SU-DHL-6 (cell line): ENCODE measurements at regions not wholly inside any gene's neighbourhood (a gene's known extent, or its start where the extent isn't known, plus 50 kb on each side); places are given as distances from the start of the nearest gene placed in this dataset.

ENCODE experiments used
- H2AFZ ChIP-seq: fragments of 200-600 bp; sonication (generic); 2 replicates; pipeline ENCODE4 v1.6.1; 2014; ENCODE audit warnings: low read depth, mild to moderate bottlenecking, moderate library complexity, mixed read lengths, antibody characterized with exemption, low read length; ENCODE audit not compliant: severe bottlenecking
- H3F3A ChIP-seq: fragments of 200-600 bp; shearing (Covaris generic); 2 replicates; pipeline ENCODE4 v1.6.0; 2016; ENCODE audit warnings: antibody characterized with exemption, mild to moderate bottlenecking; ENCODE audit not compliant: insufficient read depth
- H3K27ac ChIP-seq: fragments of 200-600 bp; sonication (generic); 2 replicates; pipeline ENCODE4 v1.5.1; 2016; ENCODE audit warnings: low read depth, mild to moderate bottlenecking, low read length, moderate library complexity, mixed read lengths
- H3K27me3 ChIP-seq: fragments of 200-600 bp; sonication (generic), shearing (Covaris generic); 2 replicates; pipeline ENCODE4 v1.6.0; 2014; ENCODE audit warnings: mild to moderate bottlenecking, low read length
- H3K36me3 ChIP-seq: fragments of 200-600 bp; sonication (generic); 2 replicates; pipeline ENCODE4 v1.6.1; 2014; ENCODE audit warnings: mild to moderate bottlenecking, low read length, mixed read lengths
- H3K4me2 ChIP-seq: fragments of 300-600, 200-600 bp; shearing (Covaris generic), sonication (generic); 2 replicates; pipeline ENCODE4 v1.6.0; 2014; ENCODE audit warnings: low read length, low read depth, mild to moderate bottlenecking; ENCODE audit not compliant: poor library complexity, severe bottlenecking
- H3K4me3 ChIP-seq: fragments of 200-600 bp; sonication (generic); 2 replicates; pipeline ENCODE4 v1.5.1; 2014; ENCODE audit warnings: antibody characterized with exemption, low read length, mild to moderate bottlenecking, mixed read lengths; ENCODE audit not compliant: insufficient read depth, poor library complexity, severe bottlenecking
- H3K79me2 ChIP-seq: fragments of 200-600 bp; sonication (generic); 2 replicates; pipeline ENCODE4 v1.6.1; 2014; ENCODE audit warnings: mild to moderate bottlenecking, low read length, moderate library complexity; ENCODE audit not compliant: insufficient read depth
- H3K9ac ChIP-seq: fragments of 200-600 bp; sonication (generic); 2 replicates; pipeline ENCODE4 v1.7.0; 2014; ENCODE audit warnings: mild to moderate bottlenecking, low read length
- H3K9me2 ChIP-seq: fragments of 200-600 bp; sonication (generic); replicated peaks from 2 replicates; pipeline ENCODE4 v1.6.1; 2014; ENCODE audit warnings: low read length; ENCODE audit not compliant: insufficient read depth
- H3K9me3 ChIP-seq: fragments of 200-600 bp; sonication (generic); 2 replicates; pipeline ENCODE4 v1.6.1; 2014; ENCODE audit warnings: low read length, mixed read lengths; ENCODE audit not compliant: insufficient read depth
- H4K20me1 ChIP-seq: fragments of 200-600 bp; sonication (generic); 2 replicates; pipeline ENCODE4 v1.6.1; 2014; ENCODE audit warnings: low read depth, mild to moderate bottlenecking, antibody characterized with exemption, low read length, moderate library complexity, mixed read lengths
- CTCF ChIP-seq: fragments of 200-600 bp; sonication (generic); IDR thresholded peaks from one replicate; pipeline ENCODE4 v1.5.1; 2017; ENCODE audit warnings: antibody characterized with exemption, mild to moderate bottlenecking, low read length, moderate library complexity; ENCODE audit not compliant: insufficient read depth, poor library complexity, severe bottlenecking
- EZH2phosphoT487 ChIP-seq: fragments of 200-600 bp; sonication (generic), shearing (Covaris generic); conservative IDR thresholded peaks from 2 replicates; pipeline ENCODE4 v1.6.1; 2018; ENCODE audit warnings: mild to moderate bottlenecking, antibody characterized with exemption, low read length, moderate library complexity, mixed read lengths

GRCh38 chr12:116346741-116347140, 69.2 kb upstream of the MED13L start:
- H3K27ac ChIP-seq, result no peak overlapping the region
- H3K4me3 ChIP-seq, result no peak overlapping the region
- no peaks in the 10 kb centered on the region for H3K27me3 ChIP-seq
- H3K9ac ChIP-seq, result no peak overlapping the region
- no peaks in the 10 kb centered on the region for H4K20me1 ChIP-seq
- H3F3A ChIP-seq, result no peaks in the 10 kb centered on the region
- H2AFZ ChIP-seq, result no peak overlapping the region
- no peaks in the 10 kb centered on the region for H3K79me2 ChIP-seq
- H3K4me2 ChIP-seq, result no peak overlapping the region
- H3K9me2 ChIP-seq, result no peaks in the 10 kb centered on the region
- H3K9me3 ChIP-seq, result no peaks in the 10 kb centered on the region
- no peak for TF ChIP-seq EZH2phosphoT487
- TF ChIP-seq CTCF, result no peak
- no peaks in the 10 kb centered on the region for H3K36me3 ChIP-seq

GRCh38 chr12:116347265-116347664, 69.8 kb upstream of the MED13L start:
- no peak overlapping the region for H3K9ac ChIP-seq
- no peak for TF ChIP-seq CTCF
- no peak for TF ChIP-seq EZH2phosphoT487
- H4K20me1 ChIP-seq, result no peaks in the 10 kb centered on the region
- no peaks in the 10 kb centered on the region for H3K36me3 ChIP-seq
- H2AFZ ChIP-seq, result no peak overlapping the region
- no peak overlapping the region for H3K4me3 ChIP-seq
- H3K9me3 ChIP-seq, result no peaks in the 10 kb centered on the region
- H3K9me2 ChIP-seq, result no peaks in the 10 kb centered on the region
- no peaks in the 10 kb centered on the region for H3K27me3 ChIP-seq
- no peak overlapping the region for H3K27ac ChIP-seq
- no peaks in the 10 kb centered on the region for H3K79me2 ChIP-seq
- H3F3A ChIP-seq, result no peaks in the 10 kb centered on the region
- no peak overlapping the region for H3K4me2 ChIP-seq

GRCh38 chr12:116352315-116352835, 74.9 kb upstream of the MED13L start:
- Histone ChIP-seq H3K27me3 (no peaks in the 10 kb centered on the region), H3K9me2 (no peaks in the 10 kb centered on the region), H3K27ac (no peak overlapping the region), H4K20me1 (no peaks in the 10 kb centered on the region), H3K4me2 (no peak overlapping the region), H3F3A (no peaks in the 10 kb centered on the region), H3K79me2 (no peaks in the 10 kb centered on the region), H2AFZ (no peak overlapping the region), H3K9me3 (no peaks in the 10 kb centered on the region), H3K36me3 (no peaks in the 10 kb centered on the region), H3K9ac (no peak overlapping the region), H3K4me3 (no peak overlapping the region)
- TF ChIP-seq CTCF (no peak), EZH2phosphoT487 (no peak)

- Histone ChIP-seq H3K27ac (no peak overlapping the region), H3K9me3 (no peaks in the 10 kb centered on the region), H3F3A (no peaks in the 10 kb centered on the region), H3K9me2 (no peaks in the 10 kb centered on the region), H3K4me3 (no peak overlapping the region), H3K79me2 (no peaks in the 10 kb centered on the region), H3K27me3 (no peaks in the 10 kb centered on the region), H3K9ac (no peak overlapping the region), H4K20me1 (no peaks in the 10 kb centered on the region), H3K4me2 (no peak overlapping the region), H2AFZ (no peak overlapping the region), H3K36me3 (no peaks in the 10 kb centered on the region)
- no peak for TF ChIP-seq CTCF
- TF ChIP-seq EZH2phosphoT487, result no peak
Measured at GRCh38 chr12:116353958-116354357, 76.5 kb upstream of the MED13L start.
